ENCODE measurements at regions not wholly inside any gene's neighbourhood (a gene's known extent, or its start where the extent isn't known, plus 50 kb on each side); places are given as distances from the start of the nearest gene placed in this dataset.

GRCh38 chr9:86445671-86446070 lies 91.5 kb upstream of the TUT7 start:
- TF ChIP-seq CTCF (IDR thresholded peaks at IDR 0.05 in 8 of 11, conservative IDR thresholded peaks at IDR 0.05 in 3 of 11) (no peak), POLR2AphosphoS5 (IDR thresholded peaks at IDR 0.05) (no peak)

Data from spleen (tissue), 7 donors.